OCI-LY7 (cell line): ENCODE measurements at regions not wholly inside any gene's neighbourhood (a gene's known extent, or its start where the extent isn't known, plus 50 kb on each side); places are given as distances from the start of the nearest gene placed in this dataset.

ENCODE experiments used
- CTCF ChIP-seq: fragments of 200-600 bp; sonication (generic); conservative IDR thresholded peaks from 2 replicates; pipeline ENCODE4 v1.5.1; 2014; ENCODE audit warnings: mild to moderate bottlenecking, antibody characterized with exemption, low read length, moderate library complexity, mixed read lengths
- EZH2phosphoT487 ChIP-seq: fragments of 200-600 bp; sonication (generic); IDR thresholded peaks from 2 replicates; pipeline ENCODE4 v1.6.1; 2018; ENCODE audit warnings: low read depth, borderline replicate concordance, mild to moderate bottlenecking, mixed run types, antibody characterized with exemption, low read length, moderate library complexity, mixed read lengths

GRCh38 chr21:27741736-27742135, 774.8 kb upstream of the ADAMTS5 start:
- TF ChIP-seq CTCF (no peak), EZH2phosphoT487 (no peak)
